B cell (primary cell): ENCODE measurements at regions not wholly inside any gene's neighbourhood (a gene's known extent, or its start where the extent isn't known, plus 50 kb on each side); places are given as distances from the start of the nearest gene placed in this dataset.

Source experiments
- ATAC-seq: fragments of 200-7000 bp; cut with Tn5 transposase; one replicate; pipeline ENCODE4 v1.10.0; 2021; ENCODE audit warnings: low read depth, mild to moderate bottlenecking, moderate number of reproducible peaks, moderate library complexity
- CTCF ChIA-PET: fragments of 350-600 bp; sonication (Branson Sonifier 250); formaldehyde crosslinking; loops from one replicate; lab custom pipeline; 2021; ENCODE audit warnings: antibody characterized with exemption, inconsistent platforms; lab: Charles Lee
- POLR2A ChIA-PET: fragments of 350-600 bp; sonication (Branson Sonifier 250); formaldehyde crosslinking; loops from one replicate; lab custom pipeline; 2021; ENCODE audit warnings: antibody characterized with exemption; lab: Charles Lee
- DNase-seq: peaks from one replicate; pipeline ENCODE4 v3.0.0; 2013
- H2AFZ ChIP-seq: 2 replicates; pipeline ENCODE4 v1.6.1; 2012; ENCODE audit warnings: mild to moderate bottlenecking, low read depth, low read length; ENCODE audit not compliant: insufficient read depth, poor library complexity, severe bottlenecking
- H3K27ac ChIP-seq, 2 donors: 1 replicate in 1 of 2; 2 replicates in 1 of 2; pipeline ENCODE4 v1.5.1; 2012 to 2013; ENCODE audit warnings: low read length in 2 of 2, mild to moderate bottlenecking in 2 of 2, moderate library complexity in 1 of 2
- H3K27me3 ChIP-seq, 4 experiments: fragments of 200-600 bp in 1 of 4; sonication (generic) in 1 of 4; replicated peaks in 1 of 4; 1 replicate in 2 of 4; 2 replicates in 2 of 4; pipeline versions ENCODE4 v1.6.1 to v1.7.0; 2013 to 2016; ENCODE audit warnings: low read length in 3 of 4, mild to moderate bottlenecking in 2 of 4, mixed read lengths in 1 of 4, moderate library complexity in 1 of 4; ENCODE audit not compliant: insufficient read depth in 4 of 4, control insufficient read depth in 3 of 4; ENCODE audit errors: control extremely low read depth in 1 of 4
- H3K36me3 ChIP-seq, 2 experiments: replicated peaks in 1 of 2; 1 replicate in 1 of 2; 2 replicates in 1 of 2; pipeline versions ENCODE4 v1.6.1 to v1.7.1; 2013; ENCODE audit warnings: low read length in 1 of 2; ENCODE audit not compliant: insufficient read depth in 2 of 2, control insufficient read depth in 1 of 2; ENCODE audit errors: control extremely low read depth in 1 of 2, extremely low read depth in 1 of 2
- H3K4me1 ChIP-seq, 2 donors: fragments of 200-600 bp in 1 of 2; sonication (generic) in 1 of 2; 1 replicate in 1 of 2; 2 replicates in 1 of 2; pipeline versions ENCODE4 v1.5.1 to v1.6.1; 2013 to 2017; ENCODE audit warnings: low read length in 2 of 2; ENCODE audit not compliant: control insufficient read depth in 2 of 2, insufficient read depth in 2 of 2
- H3K4me2 ChIP-seq: replicated peaks from 2 replicates; pipeline ENCODE3; 2012; ENCODE audit warnings: mild to moderate bottlenecking, low read depth, low read length; ENCODE audit not compliant: poor library complexity, severe bottlenecking
- H3K4me3 ChIP-seq, 5 experiments: fragments of 200-600 bp in 1 of 5; sonication (generic) in 1 of 5; 1 replicate in 3 of 5; 2 replicates in 2 of 5; pipeline versions ENCODE4 v1.5.1 to v1.7.0; 2011 to 2016; ENCODE audit warnings: low read length in 4 of 5, mild to moderate bottlenecking in 4 of 5, low read depth in 2 of 5, control low read depth in 1 of 5, moderate library complexity in 1 of 5; ENCODE audit not compliant: insufficient read depth in 1 of 5; ENCODE audit errors: control extremely low read depth in 1 of 5, extremely low read depth in 1 of 5
- H3K79me2 ChIP-seq: fragments of 200-600 bp; sonication (generic); one replicate; pipeline ENCODE4 v1.6.0; 2016; ENCODE audit warnings: low read length; ENCODE audit not compliant: control insufficient read depth, insufficient read depth
- H3K9ac ChIP-seq: fragments of 200-600 bp; sonication (generic); 2 replicates; pipeline ENCODE4 v1.6.1; 2017; ENCODE audit warnings: mild to moderate bottlenecking, low read length, moderate library complexity
- H3K9me3 ChIP-seq, 3 donors: one replicate each; pipeline versions ENCODE4 v1.6.1 to v1.7.1; 2013; ENCODE audit warnings: low read length in 2 of 3; ENCODE audit not compliant: control insufficient read depth in 2 of 3, insufficient read depth in 1 of 3; ENCODE audit errors: control extremely low read depth in 1 of 3
- H4K20me1 ChIP-seq: 2 replicates; pipeline ENCODE4 v1.6.0; 2012; ENCODE audit warnings: mild to moderate bottlenecking, low read length; ENCODE audit not compliant: insufficient read depth, control insufficient read depth, poor library complexity, severe bottlenecking
- H3K27ac Mint-ChIP-seq: one replicate; pipeline ENCODE4 v1.8.0; 2021; ENCODE audit warnings: mixed read lengths
- H3K27me3 Mint-ChIP-seq: one replicate; pipeline ENCODE4 v1.8.0; 2021; ENCODE audit warnings: mixed read lengths
- H3K4me1 Mint-ChIP-seq: one replicate; pipeline ENCODE4 v1.8.0; 2021; ENCODE audit warnings: mixed read lengths
- H3K4me3 Mint-ChIP-seq: one replicate; pipeline ENCODE4 v1.8.0; 2021; ENCODE audit warnings: mixed read lengths
- H3K9me3 Mint-ChIP-seq: one replicate; pipeline ENCODE4 v1.8.0; 2022; ENCODE audit warnings: mixed read lengths; ENCODE audit not compliant: insufficient read depth
- CTCF ChIP-seq: fragments of 200-600 bp; IDR thresholded peaks from one replicate; pipeline ENCODE4 v1.8.0; 2022; ENCODE audit warnings: antibody characterized with exemption, mild to moderate bottlenecking
- EZH2 ChIP-seq: IDR thresholded peaks from 2 replicates; pipeline ENCODE4 v1.6.1; 2012; ENCODE audit warnings: borderline replicate concordance, low read depth, mild to moderate bottlenecking, moderate library complexity, low read length; ENCODE audit not compliant: insufficient read depth, poor library complexity, severe bottlenecking
- WGBS: methylation state at CpG from one replicate; pipeline ENCODE4 v1.1.5; 2013; ENCODE audit warnings: missing lambda C conversion rate; ENCODE audit not compliant: insufficient coverage; 5-methylcytosine and 5-hydroxymethylcytosine counted together
- intact Hi-C: fragments of 100-400 bp; cut with micrococcal nuclease; formaldehyde crosslinking; loops from one replicate; pipeline ENCODE4 v1.10.0; 2022

DNA sequence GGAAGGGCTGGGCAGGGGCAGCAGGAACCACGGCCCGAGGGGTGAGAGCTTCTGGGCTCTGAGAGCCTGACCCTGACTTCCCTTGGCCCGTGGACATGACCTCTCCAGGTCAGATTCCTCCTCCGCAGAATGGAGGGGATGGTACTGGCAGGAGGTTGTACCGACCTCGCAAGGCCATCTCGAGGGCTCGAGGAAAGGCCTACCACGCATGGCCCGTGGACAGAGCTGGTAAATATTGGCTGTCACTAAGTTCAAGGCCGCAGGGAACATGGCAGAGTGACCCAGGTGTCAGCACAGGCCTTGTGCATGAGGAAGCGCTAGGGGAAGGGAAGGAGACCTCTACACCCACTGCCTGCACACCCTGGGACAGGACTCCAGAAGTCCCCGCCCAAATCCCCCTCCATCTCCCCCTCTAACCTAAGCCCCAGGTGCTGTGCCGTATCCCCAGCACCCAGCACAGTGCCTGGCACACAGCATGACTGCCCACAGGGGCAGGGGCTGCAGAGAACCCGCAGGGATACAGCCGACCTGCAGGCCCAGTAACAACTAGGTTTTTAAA, 54.9 kb upstream of the PPP2R5C start:
- Mint-ChIP-seq H3K27ac (no peak overlapping the region), H3K4me3 (peak overlapping the region; percentile 65), H3K4me1 (peaks cover 22% of the 10 kb centered on the region), H3K9me3 (no peaks in the 10 kb centered on the region), H3K27me3 (peaks cover 21% of the 10 kb centered on the region)
- Histone ChIP-seq H4K20me1 (no peaks in the 10 kb centered on the region), H3K4me1 (peaks cover 19 to 23% of the 10 kb centered on the region in 2 donors), H2AFZ (peak overlapping the region; percentile 79), H3K9ac (no peak overlapping the region), H3K4me2 (peak overlapping the region; percentile 81), H3K4me3 (peak overlapping the region in 1 of 5 experiments; percentile 54), H3K79me2 (no peaks in the 10 kb centered on the region), H3K27ac (peak overlapping the region; percentile 24 to 44), H3K36me3 (no peaks in the 10 kb centered on the region), H3K9me3 (no peaks in the 10 kb centered on the region), H3K27me3 (peaks cover 0 to 7% (median 1%) of the 10 kb centered on the region in 4 experiments)
- intact Hi-C loops, result loop anchor here (1.0 to 5.0 kb wide), 12 partner anchors 54 to 390 kb away; partner anchors contain the start of genes DYNC1H1, HSP90AA1 and PPP2R5C
- 92% methylated on average over 14 of the region's 16 CpGs for WGBS
- ChIA-PET CTCF (interaction anchor here (0.6 to 3.2 kb wide), 36 partner anchors 12 to 615 kb away, joined by 3 to 36 read pairs (median 4); no protein-coding TSS in a partner anchor), POLR2A (interaction anchor here (0.5 to 1.5 kb wide), 5 partner anchors 9 to 261 kb away, joined by 3 to 6 read pairs (median 3); no protein-coding TSS in a partner anchor)
- no peak for TF ChIP-seq CTCF
- TF ChIP-seq EZH2, result no peak
- peak; percentile 33 for DNase-seq
- no peak for ATAC-seq
